Esophagus muscularis mucosa (tissue), 4 donors: ENCODE measurements at regions not wholly inside any gene's neighbourhood (a gene's known extent, or its start where the extent isn't known, plus 50 kb on each side); places are given as distances from the start of the nearest gene placed in this dataset.

Source experiments
- DNase-seq: peaks from one replicate; pipeline ENCODE4 v3.0.0-alpha.2; 2017; ENCODE audit errors: extremely low spot score
- H3K27ac ChIP-seq, 4 donors: fragments of 200-600 bp; sonication (generic); replicated peaks in 1 of 4; 1 replicate in 3 of 4; 2 replicates in 1 of 4; pipeline ENCODE4 v1.5.1; 2016 to 2019; ENCODE audit warnings: mild to moderate bottlenecking in 1 of 4
- H3K27me3 ChIP-seq, 4 donors: fragments of 200-600 bp; sonication (generic); one replicate each; pipeline versions ENCODE4 v1.5.1 to v1.6.0; 2016 to 2019
- H3K36me3 ChIP-seq, 4 donors: fragments of 200-600 bp; sonication (generic); one replicate each; pipeline ENCODE4 v1.5.1; 2016 to 2019
- H3K4me1 ChIP-seq, 4 donors: fragments of 200-600 bp; sonication (generic); one replicate each; pipeline ENCODE4 v1.5.1; 2016 to 2019
- H3K4me3 ChIP-seq, 4 donors: fragments of 200-600 bp; sonication (generic); 1 replicate in 2 of 4; 2 replicates in 2 of 4; pipeline ENCODE4 v1.5.1; 2016 to 2019; ENCODE audit warnings: mild to moderate bottlenecking in 4 of 4, moderate library complexity in 1 of 4
- H3K9me3 ChIP-seq, 4 donors: fragments of 200-600 bp; sonication (generic); 1 replicate in 3 of 4; 2 replicates in 1 of 4; pipeline ENCODE4 v1.5.1; 2016 to 2019
- EP300 ChIP-seq: sonication (generic); formaldehyde crosslinking; IDR thresholded peaks from one replicate; pipeline ENCODE4 v1.6.1; 2017; ENCODE audit warnings: antibody characterized with exemption
- POLR2A ChIP-seq: fragments of 450-650 bp; IDR thresholded peaks from one replicate; pipeline ENCODE4 v1.6.1; 2017; ENCODE audit warnings: antibody characterized with exemption, moderate library complexity, mild to moderate bottlenecking, low read depth
- POLR2AphosphoS5 ChIP-seq, 2 donors: sonication (generic); formaldehyde crosslinking; IDR thresholded peaks; one replicate each; pipeline ENCODE4 v1.6.1; 2017; ENCODE audit warnings: antibody characterized with exemption in 2 of 2
- WGBS: methylation state at CpG from one replicate; pipeline ENCODE4 v1.1.5; 2018; 5-methylcytosine and 5-hydroxymethylcytosine counted together
- intact Hi-C: fragments of 100-400 bp; cut with DNase I; formaldehyde crosslinking; loops from one replicate; pipeline ENCODE4 v1.15.1; 2023
- TF ChIP-seq, protein P1 (sequence below), 3 experiments: fragments of 200-600 bp in 2 of 3; fragments of 450-650 bp in 1 of 3; sonication (generic) in 2 of 3; IDR thresholded peaks; one replicate each; pipeline ENCODE4 v1.5.1; 2017 to 2019; ENCODE audit warnings: antibody characterized with exemption in 3 of 3, mild to moderate bottlenecking in 2 of 3, moderate library complexity in 1 of 3

DNA sequence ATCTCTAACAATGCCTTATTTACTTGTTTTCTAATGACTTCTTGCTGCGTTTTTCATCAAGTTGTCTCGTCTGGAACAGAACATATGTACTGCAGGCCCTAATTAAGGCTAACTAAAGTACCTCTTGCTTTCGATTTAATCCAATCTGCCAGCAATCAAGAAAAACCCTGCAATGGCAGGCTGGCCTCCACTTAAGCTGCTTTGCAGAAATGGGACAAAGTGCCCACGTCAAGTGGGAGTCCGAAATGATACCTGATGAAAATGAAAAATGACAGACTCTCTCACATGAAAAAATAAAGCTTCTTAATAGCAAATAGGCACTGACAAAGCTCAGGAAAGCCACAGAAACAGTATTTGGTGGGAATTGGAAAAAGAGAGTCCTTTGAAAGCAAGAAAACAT lies 1454.7 kb downstream of the FAM181B start:
- Histone ChIP-seq H3K4me3 (no peak overlapping the region), H3K27me3 (no peaks in the 10 kb centered on the region), H3K36me3 (no peaks in the 10 kb centered on the region), H3K4me1 (no peaks in the 10 kb centered on the region), H3K27ac (no peak overlapping the region), H3K9me3 (peaks cover 0 to 6% (median 0%) of the 10 kb centered on the region in 4 donors)
- no peak for TF ChIP-seq POLR2AphosphoS5 (IDR thresholded peaks at IDR 0.05)
- TF ChIP-seq, protein P1, sequence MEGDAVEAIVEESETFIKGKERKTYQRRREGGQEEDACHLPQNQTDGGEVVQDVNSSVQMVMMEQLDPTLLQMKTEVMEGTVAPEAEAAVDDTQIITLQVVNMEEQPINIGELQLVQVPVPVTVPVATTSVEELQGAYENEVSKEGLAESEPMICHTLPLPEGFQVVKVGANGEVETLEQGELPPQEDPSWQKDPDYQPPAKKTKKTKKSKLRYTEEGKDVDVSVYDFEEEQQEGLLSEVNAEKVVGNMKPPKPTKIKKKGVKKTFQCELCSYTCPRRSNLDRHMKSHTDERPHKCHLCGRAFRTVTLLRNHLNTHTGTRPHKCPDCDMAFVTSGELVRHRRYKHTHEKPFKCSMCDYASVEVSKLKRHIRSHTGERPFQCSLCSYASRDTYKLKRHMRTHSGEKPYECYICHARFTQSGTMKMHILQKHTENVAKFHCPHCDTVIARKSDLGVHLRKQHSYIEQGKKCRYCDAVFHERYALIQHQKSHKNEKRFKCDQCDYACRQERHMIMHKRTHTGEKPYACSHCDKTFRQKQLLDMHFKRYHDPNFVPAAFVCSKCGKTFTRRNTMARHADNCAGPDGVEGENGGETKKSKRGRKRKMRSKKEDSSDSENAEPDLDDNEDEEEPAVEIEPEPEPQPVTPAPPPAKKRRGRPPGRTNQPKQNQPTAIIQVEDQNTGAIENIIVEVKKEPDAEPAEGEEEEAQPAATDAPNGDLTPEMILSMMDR (IDR thresholded peaks at IDR 0.05), result no peak
- no peak for TF ChIP-seq POLR2A
- TF ChIP-seq EP300, result no peak
- intact Hi-C loops, result no loop called here
- DNase-seq, result no peak
- 79% methylated on average over 5 of the region's 5 CpGs for WGBS

DNA sequence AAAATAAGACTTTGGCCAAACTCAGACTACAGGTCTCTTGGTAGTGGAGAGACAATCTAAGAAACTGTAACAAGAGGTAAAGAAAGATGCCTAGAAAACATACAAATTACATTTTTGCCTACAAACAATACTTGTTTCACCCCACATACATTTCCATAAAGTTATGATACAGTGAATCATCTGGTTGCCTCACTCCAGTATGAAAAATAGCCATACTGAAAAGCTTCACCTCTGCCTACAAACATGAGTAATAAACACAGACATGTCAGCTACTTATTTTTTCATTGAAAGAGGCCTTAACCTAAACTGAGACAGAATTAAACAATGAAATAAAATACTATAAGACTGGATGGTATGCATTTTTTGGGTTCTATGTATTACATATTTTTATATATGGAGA lies 1463.0 kb downstream of the FAM181B start:
- Histone ChIP-seq H3K27me3 (no peaks in the 10 kb centered on the region), H3K4me1 (no peaks in the 10 kb centered on the region), H3K36me3 (no peaks in the 10 kb centered on the region), H3K9me3 (no peaks in the 10 kb centered on the region), H3K4me3 (no peak overlapping the region), H3K27ac (no peak overlapping the region)
- intact Hi-C loops, result no loop called here
- DNase-seq, result no peak
- no peak for TF ChIP-seq POLR2AphosphoS5 (IDR thresholded peaks at IDR 0.05)
- no peak for TF ChIP-seq POLR2A
- TF ChIP-seq, protein P1 (IDR thresholded peaks at IDR 0.05), result no peak
- TF ChIP-seq EP300, result no peak

DNA sequence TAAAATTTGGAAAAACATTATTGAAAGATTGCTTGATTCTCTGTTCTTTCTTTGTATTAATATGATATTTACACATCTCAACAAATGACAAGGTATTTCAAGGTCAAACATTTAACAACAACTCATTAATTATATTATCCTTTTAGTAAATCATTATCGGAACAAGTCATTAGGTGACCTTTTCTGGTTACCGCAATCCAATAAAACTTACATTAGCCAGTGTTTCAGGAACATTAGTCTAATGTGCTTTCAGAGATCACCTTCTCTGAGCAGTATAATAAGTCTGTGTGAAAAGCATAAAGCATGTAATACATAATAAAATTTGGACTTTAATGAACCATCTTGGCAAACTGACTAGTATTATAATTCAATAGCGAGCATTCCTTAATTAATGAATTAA lies 1466.4 kb downstream of the FAM181B start:
- Histone ChIP-seq H3K4me1 (no peaks in the 10 kb centered on the region), H3K9me3 (no peaks in the 10 kb centered on the region), H3K27ac (no peak overlapping the region), H3K36me3 (no peaks in the 10 kb centered on the region), H3K4me3 (no peak overlapping the region), H3K27me3 (no peaks in the 10 kb centered on the region)
- TF ChIP-seq, protein P1 (IDR thresholded peaks at IDR 0.05), result no peak
- TF ChIP-seq POLR2A (no peak), EP300 (no peak)
- intact Hi-C loops, result no loop called here
- DNase-seq, result no peak
- WGBS, result 91% methylated on average over 3 of the region's 3 CpGs

DNA sequence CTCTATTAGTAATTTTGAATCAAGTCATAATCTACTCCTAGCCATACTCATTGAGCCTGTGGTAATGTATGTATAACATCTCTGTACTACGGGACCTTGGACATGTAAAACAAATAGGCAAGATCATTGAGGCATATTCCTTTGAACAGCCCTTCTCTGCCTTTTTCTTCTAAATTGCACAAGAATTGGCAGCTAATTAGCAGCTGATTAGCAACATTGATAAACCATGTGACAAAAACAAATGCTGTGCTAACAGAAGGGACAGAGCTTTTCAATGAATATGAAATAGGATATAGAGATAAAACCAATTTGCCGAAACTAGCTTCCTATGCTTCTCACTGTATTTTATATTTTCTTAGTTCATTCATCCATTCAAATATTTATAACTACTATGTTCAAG lies 1474.2 kb downstream of the FAM181B start:
- no peak overlapping the region for H3K4me3 ChIP-seq
- H3K9me3 ChIP-seq, result no peaks in the 10 kb centered on the region
- intact Hi-C loops, result no loop called here
- no peak overlapping the region for H3K27ac ChIP-seq
- no peaks in the 10 kb centered on the region for H3K4me1 ChIP-seq
- H3K36me3 ChIP-seq, result no peaks in the 10 kb centered on the region
- no peak for DNase-seq
- H3K27me3 ChIP-seq, result no peaks in the 10 kb centered on the region
- WGBS, result 76% methylated on average over 2 of the region's 2 CpGs
- TF ChIP-seq POLR2A (no peak), EP300 (no peak), POLR2AphosphoS5 (IDR thresholded peaks at IDR 0.05) (no peak)
- TF ChIP-seq, protein P1 (IDR thresholded peaks at IDR 0.05), result no peak

DNA sequence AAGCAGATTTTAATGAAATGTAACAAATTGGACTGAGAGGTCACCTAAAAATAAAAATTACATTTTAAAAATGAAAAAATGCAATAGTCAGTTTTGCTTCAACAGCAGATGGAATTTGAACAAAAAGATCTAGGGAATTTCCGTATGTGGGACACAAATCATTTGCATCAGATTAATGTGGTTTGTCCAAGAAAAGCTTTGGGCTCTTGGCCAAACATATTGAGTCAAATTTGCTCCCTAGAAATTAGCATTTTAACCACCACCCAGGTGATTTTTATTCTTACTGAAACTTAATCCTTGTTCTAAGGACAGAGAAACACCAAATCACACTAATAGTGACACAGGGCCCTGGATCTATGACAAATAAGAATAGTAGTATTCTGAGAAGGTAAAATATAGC lies 1477.8 kb downstream of the FAM181B start:
- Histone ChIP-seq H3K4me3 (no peak overlapping the region), H3K27me3 (no peaks in the 10 kb centered on the region), H3K27ac (no peak overlapping the region), H3K4me1 (no peaks in the 10 kb centered on the region), H3K9me3 (no peaks in the 10 kb centered on the region), H3K36me3 (no peaks in the 10 kb centered on the region)
- 81% methylated on average over 1 of the region's 1 CpG for WGBS
- TF ChIP-seq EP300, result no peak
- TF ChIP-seq, protein P1 (IDR thresholded peaks at IDR 0.05), result no peak
- TF ChIP-seq POLR2AphosphoS5 (IDR thresholded peaks at IDR 0.05), result no peak
- no peak for TF ChIP-seq POLR2A
- intact Hi-C loops, result no loop called here
- no peak for DNase-seq
